Naive B cell (primary cell): ENCODE measurements at regions not wholly inside any gene's neighbourhood (a gene's known extent, or its start where the extent isn't known, plus 50 kb on each side); places are given as distances from the start of the nearest gene placed in this dataset.

ENCODE experiments used
- ATAC-seq, 2 donors: fragments of 150-1000 bp; cut with Tn5 transposase; 2 replicates each; pipeline ENCODE4 v1.10.0; 2021; ENCODE audit warnings: low read depth in 2 of 2, mild to moderate bottlenecking in 2 of 2, moderate library complexity in 2 of 2
- DNase-seq: peaks from one replicate; pipeline ENCODE4 v3.0.0; 2022
- H3K27ac Mint-ChIP-seq, 6 donors: one replicate each; pipeline ENCODE4 v1.8.0; 2020 to 2022; ENCODE audit warnings: mild to moderate bottlenecking in 6 of 6, mixed read lengths in 6 of 6, moderate library complexity in 5 of 6, inconsistent platforms in 2 of 6
- H3K27me3 Mint-ChIP-seq, 3 donors: one replicate each; pipeline ENCODE4 v1.8.0; 2021 to 2022; ENCODE audit warnings: mixed read lengths in 3 of 3, mild to moderate bottlenecking in 1 of 3
- H3K36me3 Mint-ChIP-seq, 2 donors: one replicate each; pipeline ENCODE4 v1.8.0; 2020 to 2022; ENCODE audit warnings: mixed read lengths in 2 of 2, inconsistent platforms in 1 of 2, mild to moderate bottlenecking in 1 of 2
- H3K4me1 Mint-ChIP-seq, 3 donors: one replicate each; pipeline ENCODE4 v1.8.0; 2020 to 2022; ENCODE audit warnings: mixed read lengths in 3 of 3, inconsistent platforms in 1 of 3, mild to moderate bottlenecking in 1 of 3, moderate library complexity in 1 of 3
- H3K4me3 Mint-ChIP-seq, 8 donors: one replicate each; pipeline ENCODE4 v1.8.0; 2020 to 2022; ENCODE audit warnings: mild to moderate bottlenecking in 8 of 8, mixed read lengths in 8 of 8, moderate library complexity in 8 of 8, inconsistent platforms in 2 of 8
- H3K9me3 Mint-ChIP-seq, 7 donors: one replicate each; pipeline ENCODE4 v1.8.0; 2020 to 2022; ENCODE audit warnings: mixed read lengths in 7 of 7, mild to moderate bottlenecking in 5 of 7, inconsistent platforms in 2 of 7, moderate library complexity in 1 of 7

DNA sequence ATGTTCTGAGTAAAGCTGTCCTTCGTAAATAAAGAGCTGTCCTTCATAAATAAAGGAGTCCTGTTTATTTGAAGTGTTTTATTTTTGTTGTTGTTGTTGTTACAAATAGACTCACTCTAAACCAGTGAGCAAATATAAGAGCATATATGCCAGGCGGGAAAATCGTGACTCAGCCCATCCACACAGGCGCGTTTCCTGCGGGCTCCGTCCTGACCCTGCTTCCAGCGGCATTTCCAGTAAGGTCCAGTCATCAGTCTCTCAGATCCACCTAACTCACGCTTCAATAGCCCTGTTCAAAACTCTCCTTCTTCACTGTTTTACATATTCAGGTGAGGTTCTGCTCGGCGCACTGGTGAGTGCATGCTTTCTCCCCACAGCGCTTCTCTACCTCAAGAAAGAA is 277.2 kb upstream of the ADARB2 start:
- H3K4me1 Mint-ChIP-seq, result peaks cover 0 to 6% (median 2%) of the 10 kb centered on the region in 3 donors
- H3K27ac Mint-ChIP-seq, result no peak overlapping the region
- no peaks in the 10 kb centered on the region for H3K27me3 Mint-ChIP-seq

DNA sequence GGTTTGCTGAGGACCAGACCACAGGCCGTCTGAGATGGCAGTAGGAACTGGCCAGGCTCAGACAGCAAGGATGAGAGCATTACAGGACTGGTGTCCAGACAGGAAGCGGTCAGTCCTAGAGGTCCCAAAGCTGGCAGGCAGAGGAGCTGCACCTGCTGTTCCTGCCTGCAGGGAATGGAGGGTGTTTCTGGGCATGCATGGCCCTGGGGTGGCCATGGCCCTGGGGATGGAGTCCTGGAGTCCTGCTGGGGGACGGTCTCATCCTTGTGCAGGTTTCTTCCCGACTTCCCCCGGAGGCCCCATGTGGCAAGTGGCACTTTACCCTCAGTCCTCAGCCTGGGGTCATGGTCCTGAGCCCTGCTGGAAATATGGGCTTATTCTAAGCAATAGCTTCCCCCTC is 274.9 kb upstream of the ADARB2 start:
- DNase-seq (no peak), ATAC-seq (no peak)
- Mint-ChIP-seq H3K27me3 (peaks cover 0 to 9% (median 3%) of the 10 kb centered on the region in 3 donors), H3K4me3 (no peak overlapping the region), H3K4me1 (no peaks in the 10 kb centered on the region), H3K27ac (no peak overlapping the region), H3K9me3 (no peaks in the 10 kb centered on the region), H3K36me3 (no peaks in the 10 kb centered on the region)

More for the DNA sequence above, 277.2 kb upstream of the ADARB2 start:
- ATAC-seq, result no peak
- no peak for DNase-seq
- no peaks in the 10 kb centered on the region for H3K9me3 Mint-ChIP-seq
- H3K36me3 Mint-ChIP-seq, result no peaks in the 10 kb centered on the region
- no peak overlapping the region for H3K4me3 Mint-ChIP-seq

DNA sequence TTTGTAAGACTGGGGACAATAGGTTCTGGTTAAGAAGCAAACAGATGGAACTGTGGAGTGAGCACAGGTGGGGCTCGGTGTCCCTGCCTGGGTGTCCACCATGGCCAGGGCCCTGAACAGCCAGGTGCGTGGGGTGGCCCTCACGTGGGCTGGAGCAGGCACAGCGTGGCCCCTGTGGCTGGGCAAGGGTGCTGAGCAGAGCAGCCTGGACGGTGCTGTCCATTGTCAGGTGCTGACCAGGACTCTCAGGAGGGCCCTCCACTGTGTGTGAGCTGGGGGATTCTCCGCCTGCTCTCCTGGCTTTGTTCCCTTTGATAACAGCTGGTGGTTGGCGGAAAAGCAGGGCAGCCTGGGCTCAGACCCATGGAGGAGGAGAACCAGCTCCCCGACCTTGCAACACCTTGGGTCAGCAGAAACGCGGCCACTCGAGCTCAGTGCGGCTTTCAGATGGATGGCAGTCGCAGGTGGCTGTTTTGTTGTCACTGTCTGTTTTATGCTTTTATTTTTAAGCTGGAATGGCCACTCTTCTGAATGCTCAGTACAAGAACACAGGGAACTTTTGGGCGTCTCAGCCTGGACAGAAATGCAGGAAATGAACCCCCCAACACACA is 273.9 kb upstream of the ADARB2 start:
- Mint-ChIP-seq H3K27ac (peak overlapping the region in 1 of 6 donors; percentile 34), H3K9me3 (peaks cover 0 to 3% (median 0%) of the 10 kb centered on the region in 7 donors), H3K36me3 (no peaks in the 10 kb centered on the region), H3K27me3 (peaks cover 0 to 16% (median 3%) of the 10 kb centered on the region in 3 donors), H3K4me1 (no peaks in the 10 kb centered on the region), H3K4me3 (no peak overlapping the region)
- ATAC-seq (no peak), DNase-seq (no peak)

DNA sequence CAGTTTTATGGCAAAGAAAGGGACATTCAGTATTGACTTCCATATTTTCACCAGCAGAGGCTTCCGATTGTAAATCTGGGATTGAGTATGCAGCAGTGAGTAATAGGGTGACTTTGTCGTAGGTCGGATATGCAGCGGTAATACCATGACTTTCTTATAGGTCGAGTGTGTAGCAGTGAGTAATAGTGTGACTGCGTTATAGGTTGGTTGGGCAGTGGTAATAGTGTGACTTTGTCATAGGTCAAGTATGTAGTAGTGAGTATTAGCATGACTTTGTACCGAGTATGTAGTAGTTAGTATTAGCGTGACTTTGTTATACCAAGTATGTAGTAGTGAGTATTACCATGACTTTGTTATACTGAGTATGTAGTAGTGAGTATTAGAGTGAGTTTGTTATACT is 268.2 kb upstream of the ADARB2 start:
- no peak for ATAC-seq
- DNase-seq, result no peak
- Mint-ChIP-seq H3K27me3 (peaks cover 0 to 22% (median 13%) of the 10 kb centered on the region in 3 donors), H3K4me3 (no peak overlapping the region), H3K4me1 (no peaks in the 10 kb centered on the region), H3K9me3 (peaks cover 0 to 3% (median 0%) of the 10 kb centered on the region in 7 donors), H3K27ac (no peak overlapping the region), H3K36me3 (no peaks in the 10 kb centered on the region)

DNA sequence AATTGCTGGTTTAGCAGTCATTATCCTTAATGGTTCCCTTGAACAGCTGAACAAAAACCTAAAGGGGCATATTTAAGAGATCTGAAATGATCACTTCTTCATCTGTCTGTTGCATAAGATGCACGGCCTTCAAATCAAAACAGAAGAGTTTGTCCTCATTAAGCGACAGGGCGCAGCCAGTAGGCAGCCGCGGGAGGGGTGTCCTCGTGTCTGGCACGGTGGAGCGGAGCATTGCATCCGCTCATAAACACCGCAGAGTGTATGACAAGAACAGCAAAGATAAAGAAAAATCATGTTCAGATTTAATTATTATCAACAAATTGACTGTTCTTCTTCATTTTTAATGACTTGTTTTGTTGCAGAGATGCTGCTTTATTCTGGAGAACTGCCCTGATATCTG is 255.6 kb upstream of the ADARB2 start:
- DNase-seq (no peak), ATAC-seq (no peak)
- no peak overlapping the region for H3K27ac Mint-ChIP-seq
- no peaks in the 10 kb centered on the region for H3K36me3 Mint-ChIP-seq
- peaks cover 0 to 7% (median 7%) of the 10 kb centered on the region in 3 donors for H3K27me3 Mint-ChIP-seq
- H3K4me1 Mint-ChIP-seq, result no peaks in the 10 kb centered on the region
- H3K4me3 Mint-ChIP-seq, result no peak overlapping the region
- peaks cover 0 to 1% (median 0%) of the 10 kb centered on the region in 7 donors for H3K9me3 Mint-ChIP-seq

DNA sequence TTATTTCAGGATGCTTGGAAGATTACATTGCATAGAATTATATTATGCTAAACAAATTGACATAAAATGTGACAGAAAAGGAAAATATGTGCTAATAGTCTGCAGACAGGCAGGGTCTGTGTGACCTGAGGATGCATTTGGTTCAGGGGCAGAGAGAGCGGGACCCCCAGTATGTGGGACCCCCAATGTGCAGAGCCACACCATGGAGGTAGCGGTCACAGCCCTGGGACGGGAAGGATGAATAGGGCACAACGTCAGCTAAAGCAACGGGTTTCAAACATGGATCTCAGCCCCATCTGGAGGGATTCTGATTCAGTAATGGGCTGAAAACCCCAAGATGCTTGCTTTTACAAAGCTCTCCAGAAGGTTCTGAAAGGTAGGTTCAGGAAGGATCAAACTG is 251.8 kb upstream of the ADARB2 start:
- H3K4me3 Mint-ChIP-seq, result no peak overlapping the region
- H3K27ac Mint-ChIP-seq, result no peak overlapping the region
- no peaks in the 10 kb centered on the region for H3K36me3 Mint-ChIP-seq
- peaks cover 0 to 1% (median 0%) of the 10 kb centered on the region in 7 donors for H3K9me3 Mint-ChIP-seq
- no peaks in the 10 kb centered on the region for H3K4me1 Mint-ChIP-seq
- peaks cover 6 to 12% (median 11%) of the 10 kb centered on the region in 3 donors for H3K27me3 Mint-ChIP-seq
- DNase-seq, result no peak
- ATAC-seq, result no peak

DNA sequence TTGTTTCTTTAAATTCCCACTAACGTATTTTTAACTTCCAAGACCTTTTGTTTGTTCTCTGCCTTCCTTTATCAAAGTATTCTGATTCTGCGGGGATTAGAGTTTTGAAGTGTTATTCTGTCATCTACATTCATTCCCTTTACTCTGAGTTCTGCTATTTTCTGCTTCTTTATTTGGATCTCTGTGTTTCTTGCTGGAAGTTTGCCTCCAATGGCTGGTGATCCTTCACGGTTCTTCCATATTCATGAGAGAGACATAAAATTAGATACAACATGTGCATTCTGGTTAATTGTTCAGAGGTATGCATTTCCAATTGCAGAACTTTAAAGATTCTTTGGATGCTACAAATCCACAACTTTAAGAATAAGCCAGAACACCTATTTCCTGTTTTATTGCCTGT is 244.7 kb upstream of the ADARB2 start:
- Mint-ChIP-seq H3K4me3 (no peak overlapping the region), H3K4me1 (no peaks in the 10 kb centered on the region), H3K27me3 (peaks cover 13 to 20% (median 14%) of the 10 kb centered on the region in 3 donors), H3K36me3 (no peaks in the 10 kb centered on the region), H3K27ac (peak overlapping the region in 1 of 6 donors; percentile 1), H3K9me3 (peaks cover 0 to 15% (median 4%) of the 10 kb centered on the region in 7 donors)
- no peak for ATAC-seq
- no peak for DNase-seq

DNA sequence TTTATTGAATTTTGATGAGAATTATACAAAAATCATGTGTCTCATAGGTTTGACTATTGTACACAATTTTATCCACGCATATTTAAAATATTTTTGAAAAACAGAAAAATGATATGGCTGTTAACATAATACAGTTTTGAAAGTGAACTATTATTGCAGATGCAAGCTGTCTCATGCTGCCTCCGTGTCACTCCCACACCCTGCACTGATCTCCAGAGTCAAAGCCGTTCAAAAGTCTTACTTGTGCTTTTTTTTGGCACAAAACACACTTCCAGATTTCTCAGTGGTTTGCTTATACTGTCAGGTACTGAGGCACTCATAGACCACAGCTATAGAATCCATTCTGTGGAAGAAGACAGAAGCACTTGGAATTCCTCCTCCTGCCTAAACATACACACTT is 243.1 kb upstream of the ADARB2 start:
- peaks cover 0 to 15% (median 4%) of the 10 kb centered on the region in 7 donors for H3K9me3 Mint-ChIP-seq
- no peaks in the 10 kb centered on the region for H3K4me1 Mint-ChIP-seq
- peaks cover 10 to 20% (median 13%) of the 10 kb centered on the region in 3 donors for H3K27me3 Mint-ChIP-seq
- no peak overlapping the region for H3K4me3 Mint-ChIP-seq
- no peak overlapping the region for H3K27ac Mint-ChIP-seq
- ATAC-seq (no peak), DNase-seq (no peak)
- no peaks in the 10 kb centered on the region for H3K36me3 Mint-ChIP-seq

DNA sequence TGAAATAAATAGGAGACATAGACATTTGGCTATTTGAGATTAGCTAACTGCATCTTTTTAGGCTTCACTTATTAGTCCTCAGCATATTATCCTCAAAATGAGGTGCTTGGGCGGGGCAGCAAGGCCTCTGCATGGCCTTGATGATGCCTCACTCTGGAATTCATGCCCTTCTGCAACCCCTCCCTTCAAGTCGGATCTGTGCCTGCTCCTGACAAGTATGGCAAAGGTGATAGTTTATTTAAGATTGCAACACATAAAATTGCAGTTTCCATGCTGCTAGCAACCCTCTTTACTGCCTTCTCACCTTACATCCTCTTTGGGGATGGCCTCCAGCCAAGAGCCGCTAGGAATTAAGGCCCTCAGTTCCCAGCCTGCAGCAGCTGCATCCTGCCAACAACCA is 241.3 kb upstream of the ADARB2 start:
- ATAC-seq, result no peak

DNA sequence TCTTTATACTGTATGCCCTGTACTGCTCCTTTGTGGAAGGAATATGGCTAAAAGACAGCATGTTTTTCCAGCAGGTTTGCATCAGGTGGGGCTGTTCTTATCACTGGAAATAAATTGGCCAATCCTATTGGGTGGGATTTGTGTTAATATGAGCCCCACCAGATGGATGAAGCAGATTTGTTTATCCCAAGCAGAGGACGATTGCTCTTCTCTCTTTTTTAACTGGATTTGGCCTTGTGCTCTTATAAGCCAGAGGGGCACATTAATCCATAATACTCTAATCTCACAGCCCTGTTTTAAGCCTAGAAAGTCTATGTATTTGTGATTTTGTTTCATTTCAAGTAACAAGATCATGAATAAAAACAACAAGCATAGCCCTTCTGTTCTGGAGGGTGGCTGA is 240.1 kb upstream of the ADARB2 start:
- H3K27me3 Mint-ChIP-seq, result peaks cover 5 to 14% (median 7%) of the 10 kb centered on the region in 3 donors
- H3K4me3 Mint-ChIP-seq, result no peak overlapping the region
- no peak for DNase-seq
- no peaks in the 10 kb centered on the region for H3K36me3 Mint-ChIP-seq
- no peak overlapping the region for H3K27ac Mint-ChIP-seq
- ATAC-seq, result no peak
- H3K9me3 Mint-ChIP-seq, result peaks cover 0 to 18% (median 4%) of the 10 kb centered on the region in 7 donors
- no peaks in the 10 kb centered on the region for H3K4me1 Mint-ChIP-seq

More for the DNA sequence above, 241.3 kb upstream of the ADARB2 start:
- peak overlapping the region in 1 of 6 donors; percentile 36 for H3K27ac Mint-ChIP-seq
- H3K4me3 Mint-ChIP-seq, result no peak overlapping the region
- H3K9me3 Mint-ChIP-seq, result peaks cover 0 to 15% (median 4%) of the 10 kb centered on the region in 7 donors
- peaks cover 6 to 13% (median 7%) of the 10 kb centered on the region in 3 donors for H3K27me3 Mint-ChIP-seq
- no peak for DNase-seq
- H3K36me3 Mint-ChIP-seq, result no peaks in the 10 kb centered on the region
- no peaks in the 10 kb centered on the region for H3K4me1 Mint-ChIP-seq

DNA sequence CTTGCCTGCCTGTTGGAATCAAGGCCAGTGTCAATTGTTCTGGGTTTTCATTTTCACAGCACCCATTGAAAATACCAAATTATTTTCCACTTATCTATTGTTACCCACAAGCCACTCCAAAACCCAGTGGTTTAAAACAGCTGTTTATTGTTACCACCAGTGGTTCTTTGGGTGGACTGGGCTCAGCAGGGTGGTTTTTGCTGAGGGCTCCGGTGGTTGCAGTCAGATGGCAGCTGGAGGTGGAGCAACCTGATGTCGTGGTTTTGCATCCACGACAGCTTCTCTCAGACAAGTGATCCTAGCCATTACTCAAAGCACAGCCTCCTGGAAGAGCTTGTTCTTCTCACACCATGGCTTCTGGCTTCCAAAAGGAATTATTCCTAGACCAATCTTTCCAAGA is 235.1 kb upstream of the ADARB2 start:
- H3K27ac Mint-ChIP-seq, result no peak overlapping the region
- H3K4me3 Mint-ChIP-seq, result no peak overlapping the region
- no peak for DNase-seq
- H3K9me3 Mint-ChIP-seq, result peaks cover 0 to 8% (median 2%) of the 10 kb centered on the region in 7 donors
- peaks cover 0 to 5% of the 10 kb centered on the region in 2 donors for H3K36me3 Mint-ChIP-seq
- peaks cover 5 to 20% (median 5%) of the 10 kb centered on the region in 3 donors for H3K27me3 Mint-ChIP-seq
- no peak for ATAC-seq
- no peaks in the 10 kb centered on the region for H3K4me1 Mint-ChIP-seq

DNA sequence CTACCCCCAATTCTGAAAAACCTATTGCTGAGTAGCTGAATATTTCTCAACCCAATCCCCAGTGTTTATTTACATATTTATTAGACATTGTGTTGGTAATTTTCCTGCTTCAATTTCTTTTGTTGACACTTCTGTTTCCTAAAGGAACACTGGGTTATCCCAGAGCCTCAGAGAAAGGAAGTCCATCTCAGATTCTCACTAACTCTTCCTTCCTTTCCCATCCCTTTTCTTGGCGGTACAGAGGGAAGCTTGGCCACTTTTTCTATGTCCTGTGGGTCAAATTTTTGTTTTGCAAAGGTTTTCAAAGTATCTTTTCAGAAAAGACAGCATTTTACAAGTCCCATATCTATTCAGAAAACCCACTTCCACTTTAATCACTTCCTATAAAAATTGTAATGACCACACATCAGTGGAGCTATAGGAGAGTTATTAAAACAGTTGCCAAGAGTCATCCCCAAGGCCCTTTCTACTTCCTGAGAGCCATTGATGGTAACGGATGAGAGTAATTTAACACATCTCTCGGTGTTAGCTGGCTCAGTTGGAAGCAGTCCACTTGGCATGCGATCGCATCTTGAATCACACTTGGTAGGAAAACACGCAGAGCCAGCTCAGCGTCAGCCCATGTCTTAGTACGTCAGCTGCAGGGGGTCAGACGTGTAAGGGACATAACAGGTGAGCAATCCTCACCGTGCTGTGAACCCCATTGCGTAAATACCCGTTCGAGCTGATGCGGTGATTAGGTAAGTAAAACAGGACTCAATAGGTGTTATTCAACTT is 231.1 kb upstream of the ADARB2 start:
- H3K36me3 Mint-ChIP-seq, result peaks cover 0 to 5% of the 10 kb centered on the region in 2 donors
- ATAC-seq (no peak), DNase-seq (no peak)
- H3K4me3 Mint-ChIP-seq, result no peak overlapping the region
- no peaks in the 10 kb centered on the region for H3K4me1 Mint-ChIP-seq
- H3K27ac Mint-ChIP-seq, result no peak overlapping the region
- peaks cover 0 to 8% (median 2%) of the 10 kb centered on the region in 7 donors for H3K9me3 Mint-ChIP-seq
- H3K27me3 Mint-ChIP-seq, result peaks cover 5 to 29% (median 5%) of the 10 kb centered on the region in 3 donors

DNA sequence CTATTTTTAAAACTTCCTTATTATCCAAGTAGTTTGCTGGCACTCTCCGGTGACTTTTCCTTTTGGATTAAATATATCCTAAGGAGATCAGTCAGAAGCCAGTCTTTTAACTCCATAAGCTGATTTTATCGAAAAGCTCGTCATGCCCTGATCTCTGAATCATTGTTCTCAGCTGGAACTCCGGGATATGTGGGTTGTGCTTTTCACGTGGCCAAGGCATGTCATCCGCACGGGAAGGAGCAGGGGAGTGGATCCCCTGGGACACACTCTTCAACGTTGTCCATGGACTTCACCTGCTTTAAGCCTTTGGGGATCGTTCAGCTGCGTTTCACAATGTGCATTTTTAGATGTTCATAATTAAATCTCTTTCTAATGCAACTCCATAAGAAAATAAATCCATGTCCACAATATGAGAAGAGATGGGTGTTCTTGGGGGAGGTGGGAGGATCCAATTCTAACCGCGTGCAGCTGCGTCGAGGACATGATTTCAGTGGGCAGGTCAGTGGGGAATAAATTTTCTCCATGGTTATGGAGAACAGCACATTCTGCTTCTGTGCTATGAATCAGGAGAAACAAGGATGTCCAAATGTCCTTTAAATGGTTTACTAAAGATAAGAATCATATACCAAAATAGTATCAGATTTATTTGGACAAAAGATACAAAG is 229.5 kb upstream of the ADARB2 start:
- ATAC-seq (no peak), DNase-seq (no peak)
- H3K27me3 Mint-ChIP-seq, result peaks cover 0 to 28% (median 5%) of the 10 kb centered on the region in 3 donors
- H3K4me1 Mint-ChIP-seq, result no peaks in the 10 kb centered on the region
- no peaks in the 10 kb centered on the region for H3K9me3 Mint-ChIP-seq
- no peak overlapping the region for H3K27ac Mint-ChIP-seq
- H3K36me3 Mint-ChIP-seq, result no peaks in the 10 kb centered on the region
- no peak overlapping the region for H3K4me3 Mint-ChIP-seq
